Lung microvascular endothelial cell (primary cell): ENCODE measurements at regions not wholly inside any gene's neighbourhood (a gene's known extent, or its start where the extent isn't known, plus 50 kb on each side); places are given as distances from the start of the nearest gene placed in this dataset.
A peak's percentile ranks its signal among the peaks of the same experiment; 100 is the strongest.
"Not testable (repeated sequence)": the region's sequence is repeated elsewhere in the genome, so short reads cannot be mapped to it uniquely, and the experiment has no call there.

ENCODE experiments used
- DNase-seq, 2 donors: peaks; one replicate each; pipeline versions ENCODE4 v3.0.0 to v3.0.0-alpha.2; 2010; ENCODE audit warnings: low read depth in 2 of 2

- peak in 1 of 2 donors; percentile 21 for DNase-seq
Measured at GRCh38 chr21:17738176-17738953, 80.8 kb downstream of the C21orf91 start.

GRCh38 chr21:17736072-17736471 lies 83.1 kb downstream of the C21orf91 start:
- DNase-seq: no peak

GRCh38 chr21:17733209-17733608 lies 85.9 kb downstream of the C21orf91 start:
- no peak for DNase-seq

GRCh38 chr21:17732306-17732705 lies 86.8 kb downstream of the C21orf91 start:
- DNase-seq: peak; percentile 29 to 92

- no peak for DNase-seq
Measured at GRCh38 chr21:17731554-17731953, 87.6 kb downstream of the C21orf91 start.

GRCh38 chr21:17730782-17731181 lies 88.4 kb downstream of the C21orf91 start:
- no peak for DNase-seq

- DNase-seq: no peak
Measured at GRCh38 chr21:17729455-17729854, 89.7 kb downstream of the C21orf91 start.

- no peak for DNase-seq
Measured at GRCh38 chr21:17727361-17727760, 91.8 kb downstream of the C21orf91 start.

GRCh38 chr21:17726047-17726829 lies 92.9 kb downstream of the C21orf91 start:
- peak; percentile 1 to 22 for DNase-seq

GRCh38 chr21:17725339-17725738 lies 93.8 kb downstream of the C21orf91 start:
- no peak for DNase-seq

GRCh38 chr21:17712887-17713286 lies 100.2 kb upstream of the BTG3 start:
- DNase-seq: no peak

- no peak for DNase-seq
Measured at GRCh38 chr21:17711896-17712295, 99.2 kb upstream of the BTG3 start.

GRCh38 chr21:17709266-17709611 lies 96.5 kb upstream of the BTG3 start:
- DNase-seq: no peak

- no peak for DNase-seq
Measured at GRCh38 chr21:17708522-17709265, 96.0 kb upstream of the BTG3 start.

- no peak for DNase-seq
Measured at GRCh38 chr21:17699524-17700189, 87.0 kb upstream of the BTG3 start.

GRCh38 chr21:17697473-17697872 lies 84.8 kb upstream of the BTG3 start:
- no peak for DNase-seq

- DNase-seq: not testable (repeated sequence)
Measured at GRCh38 chr21:17694416-17694815, 81.7 kb upstream of the BTG3 start.

- no peak for DNase-seq
Measured at GRCh38 chr21:17693801-17694200, 81.1 kb upstream of the BTG3 start.

- DNase-seq: no peak
Measured at GRCh38 chr21:17690078-17690494, 77.4 kb upstream of the BTG3 start.

- DNase-seq: peak in 1 of 2 donors; percentile 41
Measured at GRCh38 chr21:17688912-17689874, 76.5 kb upstream of the BTG3 start.
